Adrenal gland (tissue), 9 donors: ENCODE measurements at regions not wholly inside any gene's neighbourhood (a gene's known extent, or its start where the extent isn't known, plus 50 kb on each side); places are given as distances from the start of the nearest gene placed in this dataset.

Source experiments
- DNase-seq, 7 donors: peaks; one replicate each; pipeline ENCODE4 v3.0.0-alpha.2; 2019 to 2020
- H3K27ac ChIP-seq, 5 donors: fragments of 200-600 bp; sonication (generic) in 4 of 5; 1 replicate in 3 of 5; 2 replicates in 2 of 5; pipeline versions ENCODE4 v1.5.1 to v1.8.0; 2016 to 2020; ENCODE audit warnings: mild to moderate bottlenecking in 1 of 5
- H3K27me3 ChIP-seq: fragments of 200-600 bp; 2 replicates; pipeline ENCODE4 v1.8.0; 2021
- H3K36me3 ChIP-seq, 2 donors: fragments of 200-600 bp; replicated peaks in 1 of 2; 1 replicate in 1 of 2; 2 replicates in 1 of 2; pipeline versions ENCODE4 v1.5.1 to v1.8.0; 2018 to 2022
- H3K4me1 ChIP-seq, 2 donors: fragments of 200-600 bp; replicated peaks in 1 of 2; 1 replicate in 1 of 2; 2 replicates in 1 of 2; pipeline versions ENCODE4 v1.5.1 to v1.8.0; 2018 to 2021
- H3K4me3 ChIP-seq, 4 donors: fragments of 200-600 bp; sonication (generic) in 3 of 4; one replicate each; pipeline ENCODE4 v1.5.1; 2016 to 2018
- H3K9me3 ChIP-seq, 3 donors: fragments of 200-600 bp; sonication (generic) in 1 of 3; replicated peaks in 1 of 3; 1 replicate in 2 of 3; 2 replicates in 1 of 3; pipeline versions ENCODE4 v1.5.1 to v1.8.0; 2016 to 2021
- CTCF ChIP-seq, 6 experiments: fragments of 450-650 bp in 4 of 6; fragments of 200-600 bp in 2 of 6; sonication (generic) in 1 of 6; IDR thresholded peaks; 1 replicate in 5 of 6; 2 replicates in 1 of 6; pipeline versions ENCODE4 v1.5.1 to v1.8.0; 2016 to 2021; ENCODE audit warnings: antibody characterized with exemption in 6 of 6, mild to moderate bottlenecking in 2 of 6, moderate library complexity in 1 of 6
- POLR2A ChIP-seq, 2 donors: fragments of 450-650 bp; IDR thresholded peaks; one replicate each; pipeline ENCODE4 v1.6.1; 2017; ENCODE audit warnings: antibody characterized with exemption in 2 of 2, mild to moderate bottlenecking in 2 of 2, moderate library complexity in 1 of 2
- WGBS, 4 donors: extraction: QIAGEN DNeasy Blood & Tissue Kit in 2 of 4; methylation state at CpG; one replicate each; pipeline versions ENCODE4 v1.1.5 to v1.1.7; 2013 to 2017; 5-methylcytosine and 5-hydroxymethylcytosine counted together
- intact Hi-C, 2 donors: fragments of 100-400 bp; cut with DNase I; formaldehyde crosslinking; loops; one replicate each; pipeline versions ENCODE4 v1.14.1 to v1.15.0; 2022 to 2023
- donor health status: healthy with polysubstance abuse.
- donor health status: Bipolar disorder and iron deficiency.
- donor health status: DM: yes; HTN: yes; CAD: no.
- donor health status: DM: no; HTN: no; CAD: no.
- donor health status: DM: no; HTN: no; CAD: no.

- H3K9me3 ChIP-seq: no peaks in the 10 kb centered on the region
- H3K27me3 ChIP-seq: no peaks in the 10 kb centered on the region
- H3K27ac ChIP-seq: no peak overlapping the region
- no peak for DNase-seq
- no peak for TF ChIP-seq POLR2A (IDR thresholded peaks at IDR 0.05)
- TF ChIP-seq CTCF (IDR thresholded peaks at IDR 0.05): no peak
- no peaks in the 10 kb centered on the region for H3K36me3 ChIP-seq
- intact Hi-C loops: no loop called here
- WGBS, 4 donors: 79 to 89% (median 85%) methylated on average over 2 of the region's 2 CpGs
- no peak overlapping the region for H3K4me3 ChIP-seq
- H3K4me1 ChIP-seq: peaks cover 9 to 15% of the 10 kb centered on the region in 2 donors
Observed at GRCh38 chr2:67255933-67256615, 141.1 kb upstream of the ETAA1 start.

- Histone ChIP-seq H3K27ac (no peak overlapping the region), H3K4me3 (no peak overlapping the region), H3K27me3 (no peaks in the 10 kb centered on the region), H3K9me3 (no peaks in the 10 kb centered on the region), H3K36me3 (no peaks in the 10 kb centered on the region), H3K4me1 (peaks cover 9 to 18% of the 10 kb centered on the region in 2 donors)
- intact Hi-C loops: no loop called here
- DNase-seq: no peak
- WGBS, 4 donors: 84 to 90% (median 86%) methylated on average over 3 of the region's 3 CpGs
- TF ChIP-seq CTCF (IDR thresholded peaks at IDR 0.05) (no peak), POLR2A (IDR thresholded peaks at IDR 0.05) (no peak)
Observed at GRCh38 chr2:67256892-67257291, 140.2 kb upstream of the ETAA1 start.

- Histone ChIP-seq H3K9me3 (no peaks in the 10 kb centered on the region), H3K36me3 (no peaks in the 10 kb centered on the region), H3K27ac (no peak overlapping the region), H3K27me3 (no peaks in the 10 kb centered on the region), H3K4me3 (no peak overlapping the region), H3K4me1 (peaks cover 9 to 18% of the 10 kb centered on the region in 2 donors)
- DNase-seq: no peak
- TF ChIP-seq CTCF (IDR thresholded peaks at IDR 0.05): no peak
- no peak for TF ChIP-seq POLR2A (IDR thresholded peaks at IDR 0.05)
- WGBS, 4 donors: 55 to 64% (median 60%) methylated on average over 4 of the region's 4 CpGs
- intact Hi-C loops: no loop called here
Observed at GRCh38 chr2:67258122-67258521, 139.0 kb upstream of the ETAA1 start.

GRCh38 chr2:67258831-67259230 lies 138.3 kb upstream of the ETAA1 start:
- 89 to 97% (median 95%) methylated on average over 1 of the region's 1 CpG for WGBS, 4 donors
- intact Hi-C loops: no loop called here
- TF ChIP-seq CTCF (IDR thresholded peaks at IDR 0.05) (no peak), POLR2A (IDR thresholded peaks at IDR 0.05) (no peak)
- H3K36me3 ChIP-seq: no peaks in the 10 kb centered on the region
- H3K27ac ChIP-seq: no peak overlapping the region
- no peak overlapping the region for H3K4me3 ChIP-seq
- peaks cover 9 to 18% of the 10 kb centered on the region in 2 donors for H3K4me1 ChIP-seq
- no peaks in the 10 kb centered on the region for H3K9me3 ChIP-seq
- no peaks in the 10 kb centered on the region for H3K27me3 ChIP-seq
- DNase-seq: no peak
